ENCODE measurements at regions not wholly inside any gene's neighbourhood (a gene's known extent, or its start where the extent isn't known, plus 50 kb on each side); places are given as distances from the start of the nearest gene placed in this dataset.

- H3K27ac ChIP-seq (ENCODE audit: control insufficient read depth, insufficient read depth), result no peak overlapping the region
- no peak for ATAC-seq
- H3K9ac ChIP-seq (ENCODE audit: control insufficient read depth, insufficient read depth, low read length), result no peak overlapping the region
- BruUV-seq (replicated peaks), result no TSS peak
- RAD21 ChIA-PET (ENCODE audit: unreplicated experiment), result no interaction called here
- POLR2A ChIA-PET, result no interaction called here
- H4K20me1 ChIP-seq (ENCODE audit: control insufficient read depth, insufficient read depth), result no peaks in the 10 kb centered on the region
- H2AFZ ChIP-seq (ENCODE audit: control insufficient read depth, low read depth, low read length), result no peak overlapping the region
- DNase-seq (ENCODE audit: low read depth, low spot score), result no peak
- CTCF ChIA-PET, result no interaction called here
- H3K27me3 ChIP-seq (replicated peaks in 1 of 2; ENCODE audit: control insufficient read depth in 2 of 2, insufficient read depth in 2 of 2, low read length in 1 of 2), result no peaks in the 10 kb centered on the region
- no peaks in the 10 kb centered on the region for H3K9me3 ChIP-seq (replicated peaks; ENCODE audit: control insufficient read depth, insufficient read depth, low read length)
- no peak for FAIRE-seq
- H3K36me3 ChIP-seq (ENCODE audit: control insufficient read depth in 2 of 2, insufficient read depth in 2 of 2, low read length in 1 of 2), result no peaks in the 10 kb centered on the region
- no peak overlapping the region for H3K4me3 ChIP-seq
- in situ Hi-C loops (cut with MboI), result no loop called here
- H3K4me1 ChIP-seq (ENCODE audit: control insufficient read depth, insufficient read depth, low read length), result no peaks in the 10 kb centered on the region
- no peak overlapping the region for H3K4me2 ChIP-seq (ENCODE audit: control insufficient read depth, insufficient read depth)
- no peaks in the 10 kb centered on the region for H3K79me2 ChIP-seq (ENCODE audit: control insufficient read depth, insufficient read depth, low read length)
- SMC1A ChIA-PET (ENCODE audit: uncharacterized antibody, unreplicated experiment), result no interaction called here
- 43% methylated on average over 2 of the region's 2 CpGs for WGBS (ENCODE audit: insufficient coverage, insufficient replicate concordance, low lambda C conversion rate, missing lambda C conversion rate)
- intact Hi-C loops (cut with micrococcal nuclease; ENCODE audit: unreplicated experiment), result no loop called here
- no peak for TF ChIP-seq ZSCAN29 (IDR thresholded peaks at IDR 0.05)
- no peak for TF ChIP-seq ZBTB33 (IDR thresholded peaks at IDR 0.05)
- TF ChIP-seq YY1 (IDR thresholded peaks at IDR 0.05; ENCODE audit: low read depth, low read length), result no peak
- no peak for TF ChIP-seq KLF5 (IDR thresholded peaks at IDR 0.05; ENCODE audit: partially characterized antibody)
- no peak for TF ChIP-seq ZBTB40 (IDR thresholded peaks at IDR 0.05; ENCODE audit: borderline replicate concordance)
- TF ChIP-seq CUX1 (IDR thresholded peaks at IDR 0.05; ENCODE audit: insufficient replicate concordance, low read depth, low read length), result no peak
- TF ChIP-seq SREBF2 (IDR thresholded peaks at IDR 0.05; ENCODE audit: low read length), result no peak
- TF ChIP-seq SRF (IDR thresholded peaks at IDR 0.05; ENCODE audit: low read depth in 2 of 2, low read length in 2 of 2), result no peak
- no peak for TF ChIP-seq TBL1XR1 (IDR thresholded peaks at IDR 0.05; ENCODE audit: low read depth, low read length)
- no peak for TF ChIP-seq RELB (IDR thresholded peaks at IDR 0.05; ENCODE audit: low read depth)
- no peak for TF ChIP-seq EP300 (IDR thresholded peaks at IDR 0.05; ENCODE audit: borderline replicate concordance in 1 of 2, control insufficient read depth in 1 of 2, low read depth in 2 of 2, low read length in 2 of 2)
Observed at GRCh38 chr10:10456856-10457255, 560.8 kb upstream of the CELF2 start.
